Fibroblast of skin of left biceps (primary cell): ENCODE measurements at regions not wholly inside any gene's neighbourhood (a gene's known extent, or its start where the extent isn't known, plus 50 kb on each side); places are given as distances from the start of the nearest gene placed in this dataset.
"Not testable (repeated sequence)": the region's sequence is repeated elsewhere in the genome, so short reads cannot be mapped to it uniquely, and the experiment has no call there.

Experiments
- DNase-seq, 2 experiments: peaks; one replicate each; pipeline ENCODE4 v3.0.0-alpha.2; 2013; ENCODE audit warnings: low read depth in 2 of 2

GRCh38 chr19:28633319-28634018 lies 579.5 kb downstream of the UQCRFS1 start:
- no peak for DNase-seq

DNA sequence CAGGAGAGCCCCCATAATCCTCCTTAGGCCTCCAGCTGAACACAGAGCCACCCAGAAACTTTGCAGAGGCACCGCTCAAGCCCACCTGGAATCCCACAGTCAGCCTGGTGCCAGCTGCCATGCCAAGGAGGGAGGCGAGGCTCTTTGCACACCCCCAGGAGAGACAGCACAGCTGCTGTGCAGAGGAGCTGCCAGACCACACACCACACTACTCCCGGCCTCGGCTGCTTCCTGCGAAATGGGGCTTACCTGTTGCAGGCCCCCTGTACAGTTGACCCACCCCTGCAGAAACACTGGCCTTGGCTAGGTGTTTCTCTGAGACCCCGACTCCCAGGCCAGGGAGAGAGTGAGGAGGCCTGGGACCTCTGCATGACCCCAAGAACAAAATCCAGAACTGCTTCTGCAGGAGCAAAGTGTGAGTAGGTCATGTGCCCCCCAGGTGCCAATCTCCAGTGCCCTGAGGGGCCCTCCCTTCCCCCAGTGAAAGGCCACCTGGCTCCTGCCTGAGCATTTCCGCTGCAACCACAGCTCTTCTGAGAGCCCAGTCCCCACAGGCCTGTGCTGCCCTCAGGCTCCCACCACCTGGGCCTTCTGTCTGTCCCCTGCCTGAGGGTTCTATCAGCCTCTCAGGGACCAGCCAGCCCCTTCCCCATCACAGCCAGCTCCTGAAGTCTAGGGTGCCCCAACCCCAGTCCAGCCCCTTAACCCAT lies 580.4 kb downstream of the UQCRFS1 start:
- DNase-seq: no peak

- no peak for DNase-seq
Observed at GRCh38 chr19:28631961-28632360, 581.0 kb downstream of the UQCRFS1 start.

DNA sequence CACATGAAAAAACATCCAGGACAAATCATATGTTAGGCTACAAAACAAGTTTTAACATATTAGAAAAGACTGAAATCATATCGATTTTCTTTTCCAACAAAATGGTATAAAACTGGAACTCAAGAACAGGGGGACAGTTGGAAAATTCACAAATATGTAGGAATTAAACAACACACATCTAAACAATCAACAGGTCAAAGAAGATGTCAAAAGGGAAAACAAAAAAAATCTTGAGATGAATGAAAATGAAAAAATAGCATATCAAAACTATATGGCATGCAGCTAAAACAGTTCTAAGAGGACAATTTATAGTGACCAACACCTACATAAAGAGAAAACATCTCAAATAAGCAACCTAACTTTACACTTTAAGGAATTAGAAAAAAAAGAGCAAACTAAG lies 585.3 kb downstream of the UQCRFS1 start:
- no peak for DNase-seq

DNA sequence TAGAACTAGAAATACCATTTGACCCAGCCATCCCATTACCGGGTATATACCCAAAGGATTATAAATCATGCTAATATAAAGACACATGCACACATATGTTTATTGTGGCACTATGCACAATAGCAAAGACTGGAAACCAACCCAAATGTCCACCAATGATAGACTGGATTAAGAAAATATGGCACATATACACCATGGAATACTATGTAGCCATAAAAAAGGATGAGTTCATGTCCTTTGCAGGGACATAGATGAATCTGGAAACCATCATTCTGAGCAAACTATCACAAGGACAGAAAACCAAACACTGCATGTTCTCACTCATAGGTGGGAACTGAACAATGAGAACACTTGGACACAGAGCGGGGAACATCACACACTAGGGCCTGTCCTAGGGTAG lies 586.5 kb downstream of the UQCRFS1 start:
- DNase-seq: not testable (repeated sequence)

DNA sequence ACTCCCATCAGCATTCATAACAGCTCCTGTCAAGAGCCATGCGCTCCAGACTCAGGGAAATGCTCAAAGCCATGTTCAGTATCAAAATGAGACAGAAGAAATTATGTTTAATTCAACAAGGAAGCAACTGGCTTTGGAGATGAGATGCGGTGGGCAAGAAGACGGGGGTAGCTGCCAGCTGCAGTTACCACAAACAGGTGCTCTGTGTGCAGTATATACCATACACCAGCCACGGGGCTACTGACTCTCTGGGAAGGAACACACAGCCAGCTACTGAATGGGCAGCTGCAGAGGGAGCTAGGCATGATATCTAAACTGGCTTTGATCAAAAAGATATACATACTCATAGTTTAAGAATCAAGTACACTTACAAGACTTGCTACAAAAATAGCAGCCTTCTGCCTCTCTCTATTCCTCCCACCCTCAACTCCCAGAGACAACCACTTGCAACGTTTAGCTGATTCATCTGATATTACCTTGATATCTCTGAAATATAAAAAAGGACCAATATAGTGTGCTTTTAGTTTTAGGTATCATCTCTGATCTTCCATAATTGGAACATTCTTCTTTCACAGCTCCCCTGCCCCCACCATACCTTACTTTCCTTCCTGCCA lies 593.0 kb downstream of the UQCRFS1 start:
- no peak for DNase-seq

DNA sequence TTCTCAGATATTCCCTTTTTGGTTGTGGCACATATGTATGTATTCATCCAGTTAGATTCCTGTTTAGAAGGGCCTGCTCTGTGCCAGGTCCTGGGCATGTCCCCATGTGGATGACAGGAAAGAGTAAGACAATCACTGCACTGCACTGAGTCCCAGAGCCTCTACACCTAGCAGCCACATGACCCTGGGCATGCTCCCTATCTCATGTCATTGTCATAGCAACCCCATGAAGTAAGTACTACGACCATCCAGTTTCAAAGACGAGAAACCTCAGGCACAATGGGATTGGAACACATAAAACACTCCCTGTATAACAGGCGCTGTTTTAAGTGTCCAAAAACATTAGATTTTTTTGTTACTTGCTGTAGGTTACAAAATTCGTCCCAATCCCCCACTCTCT lies 594.4 kb downstream of the UQCRFS1 start:
- DNase-seq: no peak

DNA sequence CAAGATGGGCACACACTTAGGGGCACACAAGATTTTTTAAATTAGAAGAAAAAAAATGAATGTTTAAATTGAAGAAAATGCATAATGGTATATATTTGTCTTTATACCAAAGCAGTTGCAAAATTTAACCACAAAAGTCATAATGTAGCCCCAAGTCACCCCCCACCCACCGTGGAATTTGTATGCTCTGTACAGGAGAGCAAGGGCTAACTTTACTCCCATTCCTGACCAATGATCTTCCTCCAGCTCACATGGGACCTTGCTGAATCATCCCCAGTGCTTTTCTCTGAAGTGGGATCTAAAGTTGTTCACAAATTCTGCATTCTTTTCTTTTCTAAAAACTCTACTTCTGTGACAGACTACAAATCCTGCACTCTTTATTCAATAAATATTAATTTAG lies 597.0 kb downstream of the UQCRFS1 start:
- no peak for DNase-seq

GRCh38 chr19:28615546-28615916 lies 597.4 kb downstream of the UQCRFS1 start:
- no peak for DNase-seq

- no peak for DNase-seq
Observed at GRCh38 chr19:28614634-28615545, 598.1 kb downstream of the UQCRFS1 start.

GRCh38 chr19:28612275-28612769 lies 600.6 kb downstream of the UQCRFS1 start:
- DNase-seq: no peak

- not testable (repeated sequence) for DNase-seq
Observed at GRCh38 chr19:28611227-28611914, 601.6 kb downstream of the UQCRFS1 start.

- DNase-seq: no peak
Observed at GRCh38 chr19:28610731-28611130, 602.2 kb downstream of the UQCRFS1 start.

DNA sequence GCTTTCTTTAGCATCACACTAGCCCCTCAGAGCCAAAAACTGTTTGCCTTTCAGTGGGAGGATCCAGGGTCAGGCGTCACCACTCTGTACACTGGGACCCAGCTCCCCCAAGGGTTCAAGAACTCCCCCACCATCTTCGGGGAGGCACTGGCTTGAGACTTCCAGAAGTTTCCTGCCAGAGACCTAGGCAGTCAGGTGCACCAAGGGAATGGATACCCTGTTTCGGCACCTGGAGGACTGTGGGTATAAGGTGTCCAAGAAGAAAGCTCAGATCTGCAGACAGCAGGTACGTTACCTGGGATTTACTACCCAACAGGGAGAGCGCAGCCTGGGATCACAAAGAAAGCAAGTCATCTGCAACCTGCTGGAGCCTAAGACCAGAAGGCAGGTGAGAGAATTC lies 603.0 kb downstream of the UQCRFS1 start:
- no peak for DNase-seq

DNA sequence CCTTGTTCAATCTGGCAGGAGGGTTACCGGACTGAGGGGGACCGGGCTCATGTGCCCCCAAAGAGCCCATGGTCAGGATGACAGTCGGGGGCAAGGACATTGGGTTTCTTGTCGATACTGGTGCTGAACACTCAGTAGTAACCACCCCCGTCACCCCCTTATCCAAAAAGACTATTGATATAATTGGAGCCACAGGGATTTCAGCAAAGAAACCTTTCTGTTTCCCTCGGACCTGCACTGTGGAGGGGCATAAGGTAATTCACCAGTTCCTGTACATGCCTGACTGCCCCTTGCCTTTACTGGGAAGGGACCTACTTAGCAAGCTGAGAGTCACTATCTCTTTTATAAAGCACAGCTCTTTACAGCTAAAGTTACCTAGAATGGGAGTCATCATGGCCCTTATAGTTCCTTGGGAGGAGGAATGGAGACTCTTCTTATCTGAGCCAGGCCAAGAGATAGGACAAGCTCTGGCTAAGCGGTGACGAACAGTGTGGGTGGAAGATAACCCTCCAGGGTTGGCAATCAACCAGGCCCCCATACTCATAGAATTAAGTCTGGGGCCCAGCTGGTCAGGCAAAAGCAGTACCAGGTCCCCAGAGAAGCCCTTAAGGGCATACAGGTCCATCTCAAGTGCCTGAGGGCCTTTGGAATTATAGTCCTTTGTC lies 603.7 kb downstream of the UQCRFS1 start:
- no peak for DNase-seq

- DNase-seq: no peak
Observed at GRCh38 chr19:28608292-28608691, 604.7 kb downstream of the UQCRFS1 start.

GRCh38 chr19:28607066-28607583 lies 605.8 kb downstream of the UQCRFS1 start:
- DNase-seq: no peak

DNA sequence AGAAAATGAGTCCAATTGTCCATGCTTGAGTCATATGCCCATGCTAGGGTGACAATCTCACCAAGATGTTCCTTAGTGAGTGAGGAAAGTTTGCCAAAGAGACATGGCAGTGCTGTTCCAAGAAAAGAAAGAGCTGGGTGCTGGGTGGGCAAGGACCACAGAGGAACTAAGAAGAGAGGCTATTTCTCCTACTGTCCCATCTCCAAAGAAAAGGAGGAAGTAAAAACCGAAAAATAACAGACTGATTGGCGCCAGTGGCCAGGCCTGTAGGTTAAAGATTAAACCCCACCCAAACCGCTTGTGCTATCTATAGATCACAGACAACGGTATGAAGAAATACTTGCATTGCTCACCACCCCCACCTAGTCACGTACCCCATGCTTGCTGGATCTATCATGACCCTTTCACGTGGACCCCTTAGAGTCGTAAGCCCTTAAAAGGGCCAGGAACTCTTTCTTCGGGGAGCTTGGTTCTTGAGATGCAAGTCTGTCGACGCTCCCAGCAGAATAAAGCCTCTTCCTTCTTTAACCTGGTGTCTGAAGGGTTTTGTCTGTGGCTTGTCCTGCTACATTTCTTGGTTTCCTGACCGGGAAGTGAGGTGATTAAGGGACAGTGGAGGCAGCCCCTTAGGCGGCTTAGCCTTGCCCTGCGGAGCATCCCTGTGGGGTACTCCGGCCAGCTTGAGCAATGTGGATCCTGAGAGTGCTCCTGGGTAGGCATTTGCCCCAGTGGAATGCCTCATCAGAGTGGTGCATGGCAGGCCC lies 606.5 kb downstream of the UQCRFS1 start:
- DNase-seq: no peak

- no peak for DNase-seq
Observed at GRCh38 chr19:28605501-28606268, 607.3 kb downstream of the UQCRFS1 start.
